ENCODE measurements at regions not wholly inside any gene's neighbourhood (a gene's known extent, or its start where the extent isn't known, plus 50 kb on each side); places are given as distances from the start of the nearest gene placed in this dataset.

- DNase-seq = no peak
These were observed 1445.5 kb downstream of the BRD1 start for GRCh38 chr22:48382197-48382596.

- no peak for DNase-seq
These were observed 1447.5 kb downstream of the BRD1 start for GRCh38 chr22:48380016-48380665.

- no peak for DNase-seq
These were observed 1448.3 kb downstream of the BRD1 start for GRCh38 chr22:48379371-48379770.

DNA sequence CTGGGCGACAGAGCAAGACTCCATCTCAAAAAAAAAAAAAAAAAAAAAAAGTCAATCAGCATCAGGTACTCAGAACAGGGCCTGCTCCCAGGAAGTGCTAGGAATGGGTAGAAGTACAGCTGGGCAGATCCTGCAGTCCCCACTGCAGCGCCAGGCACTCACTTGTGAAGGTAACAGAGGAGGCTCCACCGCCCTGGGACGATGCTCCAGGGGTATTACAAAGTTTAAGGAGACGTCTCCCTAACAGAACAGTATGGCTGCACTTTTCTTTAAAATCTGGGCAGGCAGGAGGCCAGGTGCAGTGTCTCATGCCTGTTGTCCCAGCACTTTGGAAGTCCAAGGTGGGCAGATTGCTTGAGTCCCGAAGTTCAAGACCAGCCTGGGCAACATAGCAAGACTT lies 1449.0 kb downstream of the BRD1 start:
- no peak for DNase-seq

DNA sequence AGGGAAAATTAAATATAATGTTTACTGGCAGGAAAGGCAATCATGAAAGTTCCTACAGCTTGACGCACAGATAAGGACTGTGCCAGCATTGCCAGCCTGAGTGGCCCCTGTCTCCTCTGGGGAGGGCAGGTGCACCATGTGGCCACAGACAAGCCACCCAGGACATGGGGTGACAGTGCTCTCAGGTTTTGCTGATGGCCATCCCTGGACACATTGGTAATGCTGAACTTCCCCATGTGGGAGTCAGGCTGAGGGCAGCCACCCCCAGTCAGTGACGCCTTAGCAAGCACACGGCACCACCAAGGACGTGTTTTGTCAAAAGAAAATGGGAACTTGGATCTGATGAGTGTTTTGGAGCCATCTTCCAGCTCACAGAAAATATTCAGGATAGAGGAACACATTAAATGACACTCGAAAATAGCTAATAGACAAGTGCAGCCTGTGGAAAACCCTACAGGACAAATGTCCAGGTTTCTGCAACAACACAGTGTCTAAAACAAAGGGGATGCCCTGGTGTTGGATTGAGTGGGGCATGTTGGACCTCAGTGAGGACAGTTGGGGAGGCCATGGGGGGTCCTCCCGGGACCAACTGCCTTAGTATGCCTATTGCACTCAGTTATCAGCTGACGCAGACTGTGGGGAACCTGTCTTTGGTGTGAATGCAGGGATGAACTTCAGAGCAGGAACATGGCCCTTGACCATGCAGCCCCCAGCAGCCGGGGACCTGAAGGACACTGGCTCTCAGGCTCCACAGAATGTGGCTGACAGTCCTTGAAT lies 1450.5 kb downstream of the BRD1 start:
- DNase-seq = no peak

DNA sequence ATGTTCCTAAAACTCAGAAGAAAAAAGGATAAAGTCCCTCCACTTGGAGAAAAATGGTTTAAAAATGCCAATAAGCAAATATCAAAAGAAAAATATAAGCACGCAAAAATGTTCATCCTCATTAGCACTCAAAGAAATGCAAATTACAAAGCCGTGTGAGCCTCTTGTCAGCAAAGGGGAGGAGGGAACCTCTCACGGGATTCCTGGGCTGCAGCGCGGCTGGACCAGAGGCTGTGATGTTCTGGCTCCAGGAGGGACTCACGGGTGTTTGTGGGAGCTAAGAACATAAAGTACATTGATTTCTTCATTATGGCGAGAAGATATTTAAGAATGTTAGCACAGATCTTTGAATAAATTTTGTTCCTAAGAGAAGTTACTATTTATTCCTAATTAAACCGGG lies 1451.2 kb downstream of the BRD1 start:
- no peak for DNase-seq

DNA sequence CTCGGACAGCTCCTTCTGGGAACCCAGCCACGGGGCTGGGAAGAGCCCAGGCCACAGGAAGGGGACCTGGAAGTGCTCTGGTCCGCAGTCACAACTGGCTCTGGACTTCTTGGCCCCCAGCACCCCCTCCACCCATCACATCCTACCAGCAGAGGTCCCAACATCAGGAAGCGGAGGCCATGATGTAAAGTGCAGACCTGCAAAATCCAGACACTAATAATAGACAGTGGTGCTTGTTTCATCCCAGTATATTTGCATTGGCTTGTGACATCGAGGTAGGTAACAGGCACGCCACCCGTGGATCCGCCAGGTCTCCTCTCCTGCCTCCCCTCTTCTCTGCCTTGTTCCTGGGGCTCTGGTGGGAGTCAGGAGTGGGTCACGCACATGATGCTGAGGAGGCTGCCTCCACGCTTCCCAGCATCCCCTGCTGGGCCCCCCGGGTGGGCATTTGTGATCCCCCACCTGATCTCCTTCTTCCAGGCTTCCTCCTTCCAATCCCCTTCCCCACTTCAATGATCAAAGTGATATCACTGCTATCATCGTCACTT lies 1454.0 kb downstream of the BRD1 start:
- DNase-seq = no peak

GRCh38 chr22:48372390-48372789 lies 1455.3 kb downstream of the BRD1 start:
- no peak for DNase-seq

DNA sequence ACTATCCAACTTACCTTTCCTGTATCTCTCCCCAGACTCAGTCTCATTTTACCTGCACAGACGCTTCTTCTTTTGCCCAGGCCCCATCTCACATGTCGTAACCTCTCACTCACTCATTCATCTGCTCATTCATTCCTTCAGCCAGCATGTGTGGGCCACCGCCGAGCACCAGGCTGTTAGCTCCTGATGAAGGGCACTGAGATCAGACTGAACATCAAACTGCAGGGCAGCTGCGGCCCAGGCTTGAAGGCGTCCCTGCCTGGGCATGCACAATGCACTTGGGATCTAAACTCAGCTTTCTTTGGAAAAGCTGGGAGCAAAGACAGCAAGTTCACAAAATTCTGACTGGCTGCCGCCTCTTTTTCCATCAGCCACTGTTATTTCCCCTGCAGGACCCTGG lies 1456.3 kb downstream of the BRD1 start:
- no peak for DNase-seq

DNA sequence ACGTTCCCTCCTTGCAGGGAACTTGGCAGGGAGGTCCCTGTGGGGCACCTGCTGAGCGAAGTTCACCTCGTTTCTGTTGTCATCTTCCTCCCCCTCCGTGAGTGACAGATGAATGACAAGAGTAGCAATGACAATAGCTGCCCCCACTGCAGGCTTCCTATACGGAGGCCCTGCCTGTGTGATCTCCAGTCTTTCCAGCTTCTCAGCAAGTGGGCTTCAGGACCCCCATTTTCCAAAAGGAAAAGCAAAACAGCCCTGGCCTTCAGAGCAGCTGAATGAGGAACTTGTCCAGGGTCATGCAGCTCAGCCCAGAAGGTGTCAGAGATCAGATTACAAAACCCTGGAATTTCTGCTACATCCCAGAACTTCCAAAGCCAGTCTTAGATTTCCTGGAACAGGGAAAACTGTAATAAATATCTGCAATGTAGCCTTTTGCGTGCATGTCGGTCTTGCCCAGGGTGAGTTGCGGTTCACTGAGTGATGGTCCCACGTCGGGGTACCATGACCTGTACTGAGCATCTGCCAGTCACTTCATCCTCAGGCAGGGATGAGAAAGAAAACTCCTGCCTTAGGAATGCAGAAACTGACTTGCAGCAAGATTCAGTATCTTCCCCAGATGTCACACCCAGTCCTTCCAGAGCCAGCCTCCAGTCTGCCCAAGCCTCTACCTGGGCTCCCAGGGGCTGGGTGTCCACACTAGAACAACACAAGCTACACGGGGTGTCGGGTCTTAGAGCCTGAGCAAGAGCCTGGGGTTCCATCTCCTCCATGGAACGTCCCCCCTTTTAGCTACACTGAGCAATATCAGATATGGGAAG lies 1457.0 kb downstream of the BRD1 start:
- DNase-seq = no peak

DNA sequence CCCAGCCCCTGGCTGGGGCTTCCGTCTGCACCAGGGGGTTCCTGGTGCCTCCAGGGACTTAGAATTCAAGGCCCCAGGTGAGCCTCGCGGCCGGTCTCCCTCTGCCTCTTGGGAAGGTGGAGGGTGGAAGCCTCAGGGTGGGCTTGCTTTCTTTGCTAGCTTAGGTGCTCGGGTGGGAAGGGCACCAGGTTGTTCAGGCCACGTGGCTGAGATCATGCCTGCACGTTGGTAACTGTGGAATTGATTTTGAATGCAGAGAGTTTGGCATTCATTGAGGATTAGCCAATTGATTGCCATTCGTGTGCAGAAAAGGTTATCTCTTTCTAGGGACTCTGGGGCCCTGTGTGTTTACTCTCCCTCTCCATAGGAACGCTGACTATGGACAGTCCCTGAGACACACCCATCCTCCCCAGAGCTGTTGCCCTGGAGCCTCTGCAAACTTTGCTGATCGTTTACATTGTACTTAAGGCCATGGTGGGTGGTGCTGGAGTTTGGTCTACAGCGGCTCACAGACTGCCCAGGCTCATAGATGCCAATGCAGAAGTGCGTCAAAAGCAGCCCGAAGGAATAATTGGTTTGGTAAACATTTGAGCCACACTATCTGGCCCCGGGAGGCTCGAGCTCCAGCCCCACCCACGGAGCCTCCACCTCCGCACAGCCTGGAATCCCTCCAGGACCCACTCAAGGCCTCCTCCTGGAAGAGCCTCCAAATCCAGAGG lies 1457.7 kb downstream of the BRD1 start:
- DNase-seq = no peak

DNA sequence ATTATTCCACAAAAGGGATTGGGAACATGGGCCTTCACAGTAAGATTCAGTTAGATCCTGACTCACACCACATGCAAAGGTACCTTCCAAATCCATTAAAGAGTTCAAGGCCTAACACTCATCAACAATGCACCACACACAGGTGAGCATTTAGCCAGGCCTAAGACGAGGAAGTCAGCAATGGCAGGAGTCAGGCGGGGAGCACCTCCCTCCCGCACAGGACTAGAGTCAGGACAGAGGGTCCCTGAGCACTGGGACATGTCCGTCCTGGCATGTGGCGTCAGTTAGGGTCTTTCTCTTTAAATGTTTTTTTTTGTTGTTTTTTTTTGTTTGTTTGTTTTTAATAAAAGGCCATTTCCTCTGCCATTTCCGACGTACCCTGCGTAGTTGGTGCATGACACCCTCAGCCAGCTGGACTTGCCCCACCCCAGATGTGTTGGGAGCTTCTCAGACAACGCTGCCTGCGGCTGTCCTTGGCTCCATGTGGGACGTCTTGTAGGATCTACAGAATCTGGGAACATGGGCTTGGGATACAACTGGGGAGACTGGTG lies 1458.6 kb downstream of the BRD1 start:
- DNase-seq = no peak

DNA sequence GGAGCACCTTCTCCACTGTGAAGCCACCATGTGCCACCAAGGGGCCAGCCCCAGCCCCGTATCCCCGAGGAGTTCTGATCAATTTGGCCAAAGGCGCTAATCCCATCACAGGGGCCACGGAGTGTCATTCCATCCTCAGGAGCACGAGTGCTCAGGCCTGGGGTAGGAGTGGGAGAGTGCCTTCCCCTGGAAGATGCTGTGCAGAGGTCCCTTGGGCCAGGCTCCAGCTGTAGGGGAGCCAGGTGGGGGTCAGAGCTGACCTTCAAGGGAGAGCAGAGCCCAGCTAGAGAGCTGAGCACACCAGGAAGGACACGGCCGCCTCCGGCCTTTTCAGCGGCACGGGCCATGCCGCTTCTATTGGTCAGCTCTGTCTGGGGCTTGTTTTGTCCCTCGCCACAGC lies 1459.9 kb downstream of the BRD1 start:
- DNase-seq = no peak

DNA sequence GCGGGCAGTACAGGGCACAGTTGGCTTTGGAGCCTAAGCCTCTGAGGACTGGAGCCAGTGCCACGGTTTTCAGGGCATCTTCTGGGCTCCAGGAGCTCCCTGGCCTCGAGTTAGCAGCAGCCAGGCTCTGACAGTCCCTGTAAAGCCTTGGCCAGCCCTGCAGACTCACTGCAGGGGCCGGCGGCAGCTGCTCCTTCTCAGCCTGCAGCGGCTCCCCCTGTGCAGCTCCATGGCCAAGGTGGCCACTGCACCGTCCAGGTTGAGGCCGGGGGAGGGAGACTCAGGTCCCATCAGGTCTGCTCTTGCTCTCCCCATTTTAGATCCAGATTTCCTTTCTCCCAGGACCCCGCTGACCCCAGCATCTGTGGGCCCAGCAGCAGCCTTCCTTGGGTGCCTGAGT lies 1461.1 kb downstream of the BRD1 start:
- no peak for DNase-seq

DNA sequence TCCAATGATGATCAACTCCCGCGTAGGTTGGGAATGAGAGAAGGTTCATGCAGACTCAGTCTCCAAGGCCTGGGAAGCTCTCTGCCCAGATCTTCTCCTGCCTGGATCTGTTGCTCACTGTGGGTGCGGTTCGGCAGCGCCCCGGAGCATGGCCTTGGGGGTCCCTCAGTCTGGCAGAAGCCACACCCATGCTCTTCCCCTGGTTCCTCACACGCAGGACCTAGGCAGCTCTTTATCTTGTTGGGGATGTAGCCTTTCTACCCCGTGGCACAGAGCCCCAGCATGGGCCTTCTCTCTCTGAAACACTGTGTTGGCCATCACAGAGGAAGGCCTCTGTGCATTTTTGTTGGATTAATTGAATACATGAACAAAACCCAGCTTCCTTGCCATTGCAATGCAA lies 1461.6 kb downstream of the BRD1 start:
- DNase-seq = no peak

DNA sequence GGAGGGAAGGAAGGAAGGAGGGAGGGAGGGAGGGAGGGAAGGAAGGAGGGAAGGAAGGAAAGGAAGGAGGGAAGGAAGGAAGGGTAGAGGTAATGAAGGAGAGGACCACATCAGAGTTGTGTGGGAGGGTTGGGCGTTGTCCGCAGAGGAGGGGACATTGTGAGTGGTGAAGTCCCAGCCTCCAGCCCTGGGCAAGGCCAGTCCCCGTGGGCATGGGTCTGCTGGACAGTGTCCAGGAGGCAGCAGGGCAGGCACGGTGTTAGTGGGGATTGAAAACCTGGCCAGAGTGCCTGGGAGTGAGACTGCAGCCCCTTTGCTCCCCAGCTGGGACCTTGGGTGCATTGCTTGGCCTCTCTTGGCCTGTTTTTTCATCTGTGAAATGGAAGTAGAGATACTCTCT lies 1462.3 kb downstream of the BRD1 start:
- DNase-seq = no peak

DNA sequence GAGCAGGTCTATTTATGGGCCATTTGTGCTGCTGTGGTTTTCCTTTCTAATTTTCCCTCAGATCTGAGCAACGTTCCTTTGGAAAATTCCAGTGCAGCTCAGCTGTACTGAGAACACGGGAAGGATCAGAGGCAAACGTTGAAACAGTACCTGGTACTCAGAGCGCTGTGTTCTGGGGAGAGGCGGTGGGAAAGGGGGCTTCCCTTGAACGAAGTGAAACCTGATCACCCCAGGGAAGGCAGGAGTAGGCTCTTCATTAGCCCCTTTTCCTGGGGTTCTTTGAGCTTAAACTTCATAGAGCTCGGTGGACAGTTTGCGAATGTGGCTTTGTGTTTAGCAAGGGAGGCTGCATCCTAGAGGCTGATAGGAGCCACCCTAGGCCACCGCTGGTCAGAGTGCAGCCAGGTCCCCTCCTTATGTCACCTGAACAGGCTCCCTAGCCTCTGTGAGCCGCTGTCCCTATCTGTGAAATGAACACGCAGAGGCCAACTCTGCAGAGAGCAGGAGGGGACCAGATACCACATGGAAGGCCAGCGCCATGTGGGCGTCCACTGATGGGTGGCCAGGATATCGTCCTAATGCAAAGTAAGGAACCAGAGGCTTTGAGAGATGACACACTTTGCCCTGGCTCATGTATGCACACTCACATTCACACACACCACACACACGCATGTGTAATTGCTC lies 1464.8 kb downstream of the BRD1 start:
- no peak for DNase-seq

DNA sequence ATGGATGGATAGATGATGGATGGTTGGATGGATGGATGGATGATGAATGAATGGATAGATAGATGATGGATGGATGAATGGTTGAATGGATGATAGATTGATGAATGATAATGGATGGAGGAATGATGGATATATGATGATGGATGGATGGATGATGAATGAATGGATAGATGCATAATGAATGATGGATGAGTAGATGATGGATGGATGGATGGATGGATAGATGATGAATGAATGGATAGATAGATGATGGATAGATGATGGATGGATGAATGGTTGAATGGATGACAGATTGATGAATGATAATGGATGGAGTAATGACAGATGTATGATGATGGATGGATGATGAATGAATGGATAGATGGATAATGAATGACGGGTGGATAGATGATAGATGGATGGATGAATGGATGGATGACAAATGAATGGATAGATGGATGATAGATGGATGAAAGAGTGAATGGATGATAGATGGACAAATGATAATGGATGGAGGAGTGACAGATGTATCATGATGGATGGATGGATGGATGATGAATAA lies 1466.5 kb downstream of the BRD1 start:
- DNase-seq = no peak

GRCh38 chr22:48359613-48359965 lies 1468.1 kb downstream of the BRD1 start:
- no peak for DNase-seq

GRCh38 chr22:48358886-48359612 lies 1468.6 kb downstream of the BRD1 start:
- DNase-seq = no peak

DNA sequence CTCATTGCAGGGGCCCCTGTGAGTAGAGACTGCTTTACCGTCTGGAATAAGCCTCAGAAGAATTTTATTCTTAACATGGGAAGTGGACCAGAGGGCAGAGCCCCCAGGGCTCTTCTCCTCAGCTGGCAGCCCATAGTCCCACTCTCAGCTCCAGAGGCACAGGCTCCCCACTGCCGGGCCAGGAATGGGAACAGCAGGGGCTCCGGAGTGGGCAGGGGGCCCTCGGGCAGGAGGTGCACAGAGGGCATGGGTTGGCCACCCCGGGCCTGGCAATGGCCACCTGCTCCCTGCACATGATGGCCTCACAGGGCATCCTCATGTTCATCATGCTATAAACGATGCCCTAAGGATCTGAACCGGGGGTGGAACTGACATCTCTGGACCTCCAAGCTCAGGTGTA lies 1469.7 kb downstream of the BRD1 start:
- no peak for DNase-seq

Data from femur (tissue), 1 donor.